GM10248 (cell line): ENCODE measurements at regions not wholly inside any gene's neighbourhood (a gene's known extent, or its start where the extent isn't known, plus 50 kb on each side); places are given as distances from the start of the nearest gene placed in this dataset.

Experiments used
- CTCF ChIA-PET: fragments of 300-600 bp; sonication (Branson Sonifier 250); formaldehyde crosslinking; extraction: SDS; loops from one replicate; lab custom pipeline; 2021; ENCODE audit warnings: antibody characterized with exemption; lab: Yijun Ruan, JAX
- POLR2A ChIA-PET: fragments of 350-650 bp; sonication (Branson Sonifier 250); formaldehyde crosslinking; extraction: SDS; loops from one replicate; lab custom pipeline; 2020; ENCODE audit warnings: antibody characterized with exemption; lab: Yijun Ruan, JAX
- DNase-seq: peaks from one replicate; pipeline ENCODE4 v3.0.0; 2012; ENCODE audit errors: extremely low spot score
- CTCF ChIP-seq: IDR thresholded peaks from 2 replicates; pipeline ENCODE4 v1.5.1; 2012; ENCODE audit warnings: mild to moderate bottlenecking, low read depth; ENCODE audit errors: extremely low read depth, missing control alignments, control extremely low read depth

GRCh38 chr18:51857989-51858388, 482.0 kb upstream of the DCC start:
- POLR2A ChIA-PET: no interaction called here
- CTCF ChIA-PET: interaction anchor here (1.4 kb wide), 1 partner anchor 10 kb away, joined by 3 read pairs; no protein-coding TSS in a partner anchor
- DNase-seq: no peak
- no peak for TF ChIP-seq CTCF

DNA sequence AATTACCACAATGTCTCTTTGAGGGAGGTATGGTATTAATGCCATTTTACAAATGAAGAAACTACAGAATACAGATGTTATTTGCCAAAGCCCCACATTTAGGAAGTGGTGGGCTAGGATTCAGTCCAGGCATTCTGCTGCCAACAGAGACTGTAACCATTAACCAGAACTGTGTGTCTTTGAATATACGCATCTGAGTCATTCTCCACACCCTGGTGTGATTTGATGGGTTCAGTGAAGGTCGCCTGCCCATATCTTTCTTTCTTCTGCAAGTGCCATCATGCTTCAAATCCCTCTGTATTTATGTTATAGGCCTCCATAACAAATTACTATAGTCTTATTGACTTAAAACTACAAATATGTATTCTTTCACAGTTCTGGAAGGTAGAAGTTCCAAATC, 479.0 kb upstream of the DCC start:
- no peak for TF ChIP-seq CTCF
- CTCF ChIA-PET: no interaction called here
- no peak for DNase-seq
- POLR2A ChIA-PET: no interaction called here

- ChIA-PET POLR2A (no interaction called here), CTCF (no interaction called here)
- no peak for DNase-seq
- no peak for TF ChIP-seq CTCF
Observed at GRCh38 chr18:51862051-51862715, 477.8 kb upstream of the DCC start.

DNA sequence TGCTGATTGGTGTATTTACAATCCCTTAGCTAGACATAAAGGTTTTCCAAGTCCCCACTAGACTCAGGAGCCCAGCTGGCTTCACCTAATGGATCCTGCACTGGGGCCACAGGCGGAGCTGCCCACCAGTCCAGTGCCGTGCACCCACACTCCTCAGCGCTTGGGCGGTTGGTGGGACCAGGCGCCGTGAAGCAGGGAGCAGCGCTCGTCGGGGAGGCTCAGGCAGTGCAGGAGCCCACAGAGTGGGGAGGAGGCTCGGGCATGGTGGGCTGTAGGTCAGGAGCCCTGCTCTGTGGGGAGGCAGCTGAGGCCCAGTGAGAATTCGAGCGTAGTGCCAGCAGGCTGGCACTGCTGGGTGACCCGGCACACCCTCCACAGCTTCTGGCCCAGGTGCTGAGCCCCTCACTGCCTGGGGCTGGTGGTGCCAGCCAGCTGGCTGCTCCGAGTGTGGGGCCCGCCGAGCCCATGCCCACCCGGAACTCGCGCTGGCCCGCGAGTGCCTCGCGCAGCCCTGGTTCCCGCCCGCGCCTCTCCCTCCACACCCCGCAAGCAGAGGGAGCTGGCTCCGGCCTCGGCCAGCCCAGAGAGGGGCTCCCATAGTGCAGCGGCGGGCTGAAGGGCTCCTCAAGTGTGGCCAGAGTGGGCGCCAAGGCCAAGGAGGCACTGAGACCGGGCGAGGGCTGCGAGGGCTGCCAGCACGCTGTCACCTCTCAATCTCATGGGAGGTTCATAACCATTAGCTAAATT, 475.6 kb upstream of the DCC start:
- TF ChIP-seq CTCF: no peak
- ChIA-PET CTCF (interaction anchor here (0.8 to 1.4 kb wide), 3 partner anchors 10 to 196 kb away, joined by 4 read pairs; no protein-coding TSS in a partner anchor), POLR2A (no interaction called here)
- DNase-seq: no peak

DNA sequence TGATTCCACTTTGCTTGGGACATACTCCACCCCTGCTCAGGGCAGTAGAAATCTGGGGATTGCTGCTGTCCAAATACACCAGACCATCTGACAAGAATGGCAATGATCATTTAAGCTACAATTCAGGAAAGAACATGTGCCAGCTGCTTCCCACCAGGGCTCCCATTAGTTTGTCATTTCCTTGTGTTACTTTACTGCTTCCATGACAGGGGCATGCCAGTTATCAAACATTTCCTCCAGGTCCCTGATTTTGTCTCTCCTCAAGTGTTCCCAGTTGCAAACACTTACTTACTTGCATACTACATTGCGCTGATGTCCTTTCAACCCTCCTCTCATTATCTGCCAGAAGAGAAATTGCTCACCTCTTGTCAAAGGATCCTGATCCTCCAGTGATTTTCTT, 474.5 kb upstream of the DCC start:
- CTCF ChIA-PET: interaction anchor here (0.8 to 1.4 kb wide), 3 partner anchors 9 to 197 kb away, joined by 4 read pairs; no protein-coding TSS in a partner anchor
- POLR2A ChIA-PET: no interaction called here
- TF ChIP-seq CTCF: no peak
- DNase-seq: no peak

DNA sequence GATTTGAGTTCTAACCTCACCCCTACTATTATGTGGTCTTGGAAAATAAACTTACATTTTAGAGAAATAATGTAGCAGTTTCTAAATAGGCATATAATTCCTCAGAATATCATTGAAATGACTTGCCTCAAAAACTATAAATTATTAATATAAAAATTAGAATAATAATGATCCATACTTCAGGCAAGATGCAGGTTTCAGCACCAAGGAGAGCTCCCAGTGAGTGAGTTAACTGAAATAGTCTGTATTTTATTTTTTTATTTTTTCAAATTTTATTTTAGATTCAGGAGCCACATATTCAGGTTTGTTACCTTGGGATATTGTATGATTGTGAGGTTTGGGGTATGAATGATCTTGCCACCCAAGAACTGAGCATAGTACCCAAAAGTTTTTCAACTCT, 472.2 kb upstream of the DCC start:
- ChIA-PET CTCF (no interaction called here), POLR2A (no interaction called here)
- no peak for DNase-seq
- no peak for TF ChIP-seq CTCF
